ENCODE measurements at regions not wholly inside any gene's neighbourhood (a gene's known extent, or its start where the extent isn't known, plus 50 kb on each side); places are given as distances from the start of the nearest gene placed in this dataset.

DNA sequence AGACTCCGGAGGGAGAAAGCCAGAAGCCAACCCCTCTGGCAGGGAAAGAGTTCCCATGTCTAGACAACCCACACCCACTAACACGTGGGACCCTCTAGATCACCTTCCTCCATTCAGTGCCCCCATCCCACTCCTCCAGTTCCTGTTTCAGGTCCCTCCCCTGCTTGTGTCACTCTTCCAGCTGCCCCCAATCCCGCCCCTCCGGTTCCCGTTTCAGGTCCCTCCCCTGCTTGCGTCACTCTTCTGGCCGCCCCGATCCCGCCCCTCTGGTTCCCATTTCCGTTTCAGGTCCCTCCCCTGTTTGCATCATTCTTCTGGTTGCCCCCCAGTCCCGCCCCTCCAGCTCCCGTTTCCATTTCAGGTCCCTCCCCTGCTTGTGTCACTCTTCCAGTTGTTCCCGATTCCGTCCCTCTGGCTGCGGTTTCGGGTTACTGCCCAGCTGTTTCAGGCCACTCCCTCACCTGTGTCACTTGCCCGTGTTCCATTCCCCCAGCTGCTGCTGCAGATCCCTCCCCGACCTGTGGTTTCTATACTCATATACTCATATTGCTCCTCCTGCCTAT is 64.8 kb upstream of the RANBP6 start (continued):
- TF ChIP-seq YY1 (IDR thresholded peaks at IDR 0.05; ENCODE audit: low read depth, low read length) = 0 out of 2 replicates have a peak, but pooled peaks have one; percentile 7
- no peak for TF ChIP-seq RFX5 (IDR thresholded peaks at IDR 0.05; ENCODE audit: borderline replicate concordance, low read depth, low read length)
- TF ChIP-seq SRF (IDR thresholded peaks at IDR 0.05; ENCODE audit: low read depth, low read length) = no peak
- no peak for TF ChIP-seq FOSL1 (IDR thresholded peaks at IDR 0.05; ENCODE audit: insufficient read depth, low read depth, low read length)
- no peak for TF ChIP-seq CTBP2 (IDR thresholded peaks at IDR 0.05; ENCODE audit: borderline replicate concordance, insufficient read depth, insufficient read length, low read length)
- TF ChIP-seq CHD2 (IDR thresholded peaks at IDR 0.05; ENCODE audit: low read length) = peak; percentile 11; the same call in 1 of the 2 replicates
- TF ChIP-seq HDAC6 (IDR thresholded peaks at IDR 0.05; ENCODE audit: low read depth, low read length) = no peak
- TF ChIP-seq EZH2 (IDR thresholded peaks at IDR 0.05; ENCODE audit: low read depth, low read length, severe bottlenecking) = no peak
- no peak for TF ChIP-seq TCF12 (IDR thresholded peaks at IDR 0.05; ENCODE audit: low read depth, low read length)
- peak; percentile 32 for TF ChIP-seq KDM4A (IDR thresholded peaks at IDR 0.05; ENCODE audit: low read depth, low read length, severe bottlenecking)
- no peak for TF ChIP-seq JUN (IDR thresholded peaks at IDR 0.05; ENCODE audit: low read depth, low read length)
- no peak for TF ChIP-seq SIRT6 (IDR thresholded peaks at IDR 0.05; ENCODE audit: low read length)
- TF ChIP-seq TBP (IDR thresholded peaks at IDR 0.05; ENCODE audit: low read depth, low read length) = peak; percentile 57; the same call in 1 of the 2 replicates
- TF ChIP-seq SIX5 (IDR thresholded peaks at IDR 0.05; ENCODE audit: low read depth, low read length) = peak; percentile 29
- TF ChIP-seq POLR2AphosphoS5 (IDR thresholded peaks at IDR 0.05; ENCODE audit: low read depth, low read length) = peak; percentile 69; the same call in 1 of the 2 replicates
- no peak for TF ChIP-seq HDAC2 (IDR thresholded peaks at IDR 0.05; ENCODE audit: borderline replicate concordance in 1 of 2, low read depth in 2 of 2, low read length in 2 of 2)
- TF ChIP-seq RNF2 (IDR thresholded peaks at IDR 0.05; ENCODE audit: borderline replicate concordance, low read depth, low read length, missing control alignments, poor library complexity, severe bottlenecking) = no peak
- no peak for TF ChIP-seq TEAD4 (IDR thresholded peaks at IDR 0.05; ENCODE audit: low read depth, low read length)
- TF ChIP-seq RAD21 (IDR thresholded peaks at IDR 0.05 in 1 of 2, conservative IDR thresholded peaks at IDR 0.05 in 1 of 2; ENCODE audit: low read depth in 2 of 2, low read length in 2 of 2) = peak in 1 of 2 experiments; percentile 5; a peak in 1 of 4 replicates
- TF ChIP-seq POLR2A (IDR thresholded peaks at IDR 0.05; ENCODE audit: control extremely low read depth in 1 of 2, low read depth in 2 of 2, low read length in 2 of 2) = peak in 1 of 2 experiments; percentile 86; a peak in 2 of 3 replicates
- TF ChIP-seq BACH1 (IDR thresholded peaks at IDR 0.05; ENCODE audit: low read length) = no peak
- TF ChIP-seq EGR1 (IDR thresholded peaks at IDR 0.05; ENCODE audit: borderline replicate concordance, low read depth, low read length) = no peak
- no peak for TF ChIP-seq KDM5A (IDR thresholded peaks at IDR 0.05; ENCODE audit: low read length)

Data from H1 (cell line).